ENCODE measurements at regions not wholly inside any gene's neighbourhood (a gene's known extent, or its start where the extent isn't known, plus 50 kb on each side); places are given as distances from the start of the nearest gene placed in this dataset.
"Not testable (repeated sequence)": the region's sequence is repeated elsewhere in the genome, so short reads cannot be mapped to it uniquely, and the experiment has no call there.

- not testable (repeated sequence) for H4K20me1 ChIP-seq; H3K36me3 ChIP-seq; H3K4me1 ChIP-seq; H3K9me3 ChIP-seq (replicated peaks in 1 of 11)
- Histone ChIP-seq H3K4me2 (peak overlapping the region; percentile 41 to 81 (median 61); a peak in 17 of 22 replicates), H3K4me3 (peak overlapping the region; percentile 44 to 68 (median 60)), H3K9ac (peak overlapping the region in 8 of 11 experiments; percentile 61 to 75 (median 70); a peak in 14 of 22 replicates), H3K27ac (peak overlapping the region in 6 of 11 experiments; percentile 44 to 59 (median 50); a peak in 5 of 22 replicates), H3K27me3 (peaks cover 4 to 17% (median 9%) of the 10 kb centered on the region in 11 experiments; a peak in 19 of 22 replicates)
These were observed 60.6 kb downstream of the GOLGA8T start for GRCh38 chr15:30195355-30196008.

GRCh38 chr15:30196009-30196375 lies 61.1 kb downstream of the GOLGA8T start:
- H3K27me3 ChIP-seq = peaks cover 3 to 16% (median 8%) of the 10 kb centered on the region in 11 experiments; a peak in 19 of 22 replicates
- peak overlapping the region in 8 of 11 experiments; percentile 44 to 59 (median 50); a peak in 14 of 22 replicates for H3K27ac ChIP-seq
- H4K20me1 ChIP-seq; H3K9me3 ChIP-seq (replicated peaks in 1 of 11); H3K36me3 ChIP-seq; H3K4me1 ChIP-seq: not testable (repeated sequence)
- peak overlapping the region; percentile 44 to 68 (median 60) for H3K4me3 ChIP-seq
- H3K4me2 ChIP-seq = peak overlapping the region; percentile 41 to 81 (median 61); a peak in 19 of 22 replicates
- peak overlapping the region; percentile 34 to 75 (median 68); a peak in 17 of 22 replicates for H3K9ac ChIP-seq

- not testable (repeated sequence) for H4K20me1 ChIP-seq; H3K27me3 ChIP-seq; H3K4me1 ChIP-seq; H3K36me3 ChIP-seq; H3K9ac ChIP-seq; H3K9me3 ChIP-seq (replicated peaks in 1 of 11); H3K27ac ChIP-seq
- H3K4me2 ChIP-seq = peak overlapping the region in 2 of 11 experiments; percentile 21 to 32; a peak in 4 of 22 replicates
- peak overlapping the region in 8 of 10 experiments; percentile 56 to 68 (median 61); a peak in 6 of 20 replicates for H3K4me3 ChIP-seq
These were observed 61.9 kb downstream of the GOLGA8T start for GRCh38 chr15:30196769-30197168.

GRCh38 chr15:30201517-30201916 lies 66.7 kb downstream of the GOLGA8T start:
- H4K20me1 ChIP-seq; H3K4me3 ChIP-seq; H3K9ac ChIP-seq; H3K9me3 ChIP-seq (replicated peaks in 1 of 11); H3K4me1 ChIP-seq; H3K27me3 ChIP-seq; H3K27ac ChIP-seq; H3K36me3 ChIP-seq; H3K4me2 ChIP-seq: not testable (repeated sequence)

- not testable (repeated sequence) for H3K36me3 ChIP-seq; H3K9ac ChIP-seq; H3K9me3 ChIP-seq (replicated peaks in 1 of 11); H3K4me1 ChIP-seq; H3K27ac ChIP-seq; H3K4me3 ChIP-seq; H3K27me3 ChIP-seq; H3K4me2 ChIP-seq; H4K20me1 ChIP-seq
These were observed 78.9 kb downstream of the GOLGA8T start for GRCh38 chr15:30213733-30214132.

GRCh38 chr15:30221803-30222202 lies 87.0 kb downstream of the GOLGA8T start:
- not testable (repeated sequence) for H3K9ac ChIP-seq; H3K9me3 ChIP-seq (replicated peaks in 1 of 11); H4K20me1 ChIP-seq; H3K4me2 ChIP-seq; H3K36me3 ChIP-seq; H3K4me3 ChIP-seq; H3K27me3 ChIP-seq; H3K27ac ChIP-seq; H3K4me1 ChIP-seq

GRCh38 chr15:30222798-30223591 lies 88.1 kb downstream of the GOLGA8T start:
- H3K9ac ChIP-seq = 0 out of 22 replicates have a peak overlapping the region, but pooled peaks of 1 of the 11 experiments have one; percentile 26
- not testable (repeated sequence) for H3K27me3 ChIP-seq; H3K27ac ChIP-seq; H3K36me3 ChIP-seq; H3K9me3 ChIP-seq (replicated peaks in 1 of 11); H4K20me1 ChIP-seq; H3K4me1 ChIP-seq
- peak overlapping the region in 6 of 10 experiments; percentile 34 to 54 (median 42); a peak in 7 of 20 replicates for H3K4me3 ChIP-seq
- peak overlapping the region in 1 of 11 experiments; percentile 26; a peak in 1 of 22 replicates for H3K4me2 ChIP-seq

- not testable (repeated sequence) for H3K9me3 ChIP-seq (replicated peaks in 1 of 11); H3K4me1 ChIP-seq
These were observed 90.5 kb downstream of the GOLGA8T start for GRCh38 chr15:30225233-30225891.

GRCh38 chr15:30261432-30262141 lies 126.7 kb downstream of the GOLGA8T start:
- H3K4me2 ChIP-seq; H4K20me1 ChIP-seq; H3K4me3 ChIP-seq; H3K4me1 ChIP-seq; H3K9me3 ChIP-seq (replicated peaks in 1 of 11); H3K27ac ChIP-seq; H3K9ac ChIP-seq; H3K36me3 ChIP-seq; H3K27me3 ChIP-seq: not testable (repeated sequence)

More at GRCh38 chr15:30225233-30225891, 90.5 kb downstream of the GOLGA8T start:
- H3K36me3 ChIP-seq, H3K4me3 ChIP-seq, H3K4me2 ChIP-seq, H4K20me1 ChIP-seq, H3K27me3 ChIP-seq, H3K27ac ChIP-seq, H3K9ac ChIP-seq: not testable (repeated sequence)

- H3K27me3 ChIP-seq; H3K4me3 ChIP-seq; H3K36me3 ChIP-seq; H3K4me2 ChIP-seq; H3K9ac ChIP-seq; H3K4me1 ChIP-seq; H4K20me1 ChIP-seq; H3K27ac ChIP-seq; H3K9me3 ChIP-seq (replicated peaks in 1 of 11): not testable (repeated sequence)
These were observed 127.2 kb downstream of the GOLGA8T start for GRCh38 chr15:30262142-30262460.

- H4K20me1 ChIP-seq; H3K9ac ChIP-seq; H3K27me3 ChIP-seq; H3K4me2 ChIP-seq; H3K27ac ChIP-seq; H3K4me1 ChIP-seq; H3K36me3 ChIP-seq; H3K9me3 ChIP-seq (replicated peaks in 1 of 11); H3K4me3 ChIP-seq: not testable (repeated sequence)
These were observed 129.1 kb downstream of the GOLGA8T start for GRCh38 chr15:30264000-30264399.

- H3K27me3 ChIP-seq; H4K20me1 ChIP-seq; H3K9me3 ChIP-seq (replicated peaks in 1 of 11); H3K27ac ChIP-seq; H3K4me3 ChIP-seq; H3K4me1 ChIP-seq; H3K36me3 ChIP-seq; H3K4me2 ChIP-seq; H3K9ac ChIP-seq: not testable (repeated sequence)
These were observed 98.0 kb downstream of the CHRFAM7A start for GRCh38 chr15:30295150-30295844.

- not testable (repeated sequence) for H3K9me3 ChIP-seq (replicated peaks in 1 of 11)
These were observed 89.4 kb downstream of the CHRFAM7A start for GRCh38 chr15:30303968-30304367.

More at GRCh38 chr15:30303968-30304367, 89.4 kb downstream of the CHRFAM7A start:
- H3K4me2 ChIP-seq, H3K36me3 ChIP-seq, H3K4me1 ChIP-seq, H3K27ac ChIP-seq, H3K9ac ChIP-seq, H4K20me1 ChIP-seq, H3K27me3 ChIP-seq, H3K4me3 ChIP-seq: not testable (repeated sequence)
